C4-2B (cell line): ENCODE measurements at regions not wholly inside any gene's neighbourhood (a gene's known extent, or its start where the extent isn't known, plus 50 kb on each side); places are given as distances from the start of the nearest gene placed in this dataset.

Experiments
- CTCF ChIP-seq: fragments of 450-650 bp; conservative IDR thresholded peaks from 2 replicates; pipeline ENCODE4 v1.5.1; 2017; ENCODE audit warnings: mild to moderate bottlenecking
- ZFX ChIP-seq: fragments of 450-650 bp; IDR thresholded peaks from 2 replicates; pipeline ENCODE4 v1.6.1; 2017

GRCh38 chr5:108557686-108558085, 175.8 kb upstream of the FBXL17 start:
- no peak for TF ChIP-seq CTCF
- TF ChIP-seq ZFX: no peak
